HEK293 (cell line): ENCODE measurements at regions not wholly inside any gene's neighbourhood (a gene's known extent, or its start where the extent isn't known, plus 50 kb on each side); places are given as distances from the start of the nearest gene placed in this dataset.

ENCODE experiments used
- CTCF ChIP-seq: fragments of 450-650 bp; formaldehyde crosslinking; IDR thresholded peaks from 2 replicates; pipeline ENCODE4 v1.5.1; 2016; ENCODE audit warnings: missing biosample characterization, missing genetic modification characterization
- GFI1B ChIP-seq: fragments of 450-650 bp; formaldehyde crosslinking; IDR thresholded peaks from 2 replicates; pipeline ENCODE4 v1.5.1; 2016; ENCODE audit warnings: missing biosample characterization, missing genetic modification characterization
- ZBTB7A ChIP-seq: fragments of 450-650 bp; formaldehyde crosslinking; IDR thresholded peaks from 2 replicates; pipeline ENCODE4 v1.5.1; 2016; ENCODE audit warnings: low read depth, missing biosample characterization, missing genetic modification characterization
- ZNF121 ChIP-seq: fragments of 450-650 bp; formaldehyde crosslinking; IDR thresholded peaks from 2 replicates; pipeline ENCODE4 v1.5.1; 2016; ENCODE audit warnings: missing biosample characterization, missing genetic modification characterization
- ZNF248 ChIP-seq: fragments of 450-650 bp; formaldehyde crosslinking; IDR thresholded peaks from 2 replicates; pipeline ENCODE4 v1.5.1; 2017; ENCODE audit warnings: missing biosample characterization, missing genetic modification characterization
- ZNF626 ChIP-seq: fragments of 450-650 bp; sonication (Bioruptor Pico); formaldehyde crosslinking; IDR thresholded peaks from 2 replicates; pipeline ENCODE4 v1.5.1; 2018; ENCODE audit warnings: missing biosample characterization, missing genetic modification characterization, inconsistent platforms
- ZSCAN23 ChIP-seq: fragments of 450-650 bp; formaldehyde crosslinking; IDR thresholded peaks from 2 replicates; pipeline ENCODE4 v1.5.1; 2016; ENCODE audit warnings: missing biosample characterization, missing genetic modification characterization
- ZSCAN30 ChIP-seq: fragments of 450-650 bp; IDR thresholded peaks from 2 replicates; pipeline ENCODE4 v1.5.1; 2018; ENCODE audit warnings: missing biosample characterization, mild to moderate bottlenecking, missing genetic modification characterization, moderate library complexity

- no peak for TF ChIP-seq CTCF (tag by site-specific recombination)
- TF ChIP-seq GFI1B (tag by site-specific recombination): no peak
- no peak for TF ChIP-seq ZSCAN30 (tag by site-specific recombination)
- TF ChIP-seq ZBTB7A: no peak
- TF ChIP-seq ZNF248: no peak
- TF ChIP-seq ZNF121 (tag by site-specific recombination): no peak
- TF ChIP-seq ZNF626 (tag by site-specific recombination): no peak
- TF ChIP-seq ZSCAN23 (tag by site-specific recombination): no peak
Measured at GRCh38 chr5:117594166-117594565, 1019.5 kb upstream of the SEMA6A start.
